T-helper 2 cell treated with Interferon-gamma antibody and Interleukin-4, amounts not matched to agents 5 μg/mL and 100 μg/mL, for 36 hours (primary cell): ENCODE measurements at regions not wholly inside any gene's neighbourhood (a gene's known extent, or its start where the extent isn't known, plus 50 kb on each side); places are given as distances from the start of the nearest gene placed in this dataset.

ENCODE experiments used
- DNase-seq: peaks from one replicate; pipeline ENCODE4 v3.0.0; 2021; ENCODE audit warnings: low spot score
- H3K27ac Mint-ChIP-seq: one replicate; pipeline ENCODE4 v1.8.0; 2021; ENCODE audit warnings: mild to moderate bottlenecking, mixed read lengths
- H3K27me3 Mint-ChIP-seq: one replicate; pipeline ENCODE4 v1.8.0; 2021; ENCODE audit warnings: low read depth, mixed read lengths
- H3K36me3 Mint-ChIP-seq: one replicate; pipeline ENCODE4 v1.8.0; 2021; ENCODE audit warnings: low read depth, mixed read lengths
- H3K4me1 Mint-ChIP-seq: one replicate; pipeline ENCODE4 v1.8.0; 2021; ENCODE audit warnings: low read depth, mixed read lengths
- H3K4me3 Mint-ChIP-seq: one replicate; pipeline ENCODE4 v1.8.0; 2022; ENCODE audit warnings: mild to moderate bottlenecking, moderate library complexity, mixed read lengths
- H3K9me3 Mint-ChIP-seq: one replicate; pipeline ENCODE4 v1.8.0; 2021; ENCODE audit warnings: mixed read lengths

DNA sequence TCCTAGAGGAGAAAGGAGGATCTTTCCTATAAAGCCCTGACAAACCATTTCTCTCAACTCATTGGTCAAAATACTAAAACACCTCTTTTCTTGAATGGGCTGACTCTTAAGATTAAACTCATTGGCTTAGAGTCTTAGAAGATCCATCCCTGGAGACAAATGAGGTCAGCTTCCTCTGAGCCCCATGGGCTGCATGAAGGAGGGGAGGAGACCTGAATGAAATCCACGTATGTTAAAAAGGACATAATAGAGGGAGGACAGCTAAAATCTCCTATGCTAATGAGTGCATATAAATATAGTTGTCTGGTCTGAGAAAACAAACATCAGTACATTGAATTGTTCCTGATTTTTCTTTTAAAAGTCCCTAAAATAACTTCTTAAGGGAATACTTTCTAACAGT is 255.0 kb downstream of the TBL1XR1 start:
- no peaks in the 10 kb centered on the region for H3K9me3 Mint-ChIP-seq
- peaks cover 6% of the 10 kb centered on the region for H3K27me3 Mint-ChIP-seq
- no peak for DNase-seq
- no peaks in the 10 kb centered on the region for H3K36me3 Mint-ChIP-seq
- H3K4me1 Mint-ChIP-seq: no peaks in the 10 kb centered on the region
- no peak overlapping the region for H3K27ac Mint-ChIP-seq
- no peak overlapping the region for H3K4me3 Mint-ChIP-seq

DNA sequence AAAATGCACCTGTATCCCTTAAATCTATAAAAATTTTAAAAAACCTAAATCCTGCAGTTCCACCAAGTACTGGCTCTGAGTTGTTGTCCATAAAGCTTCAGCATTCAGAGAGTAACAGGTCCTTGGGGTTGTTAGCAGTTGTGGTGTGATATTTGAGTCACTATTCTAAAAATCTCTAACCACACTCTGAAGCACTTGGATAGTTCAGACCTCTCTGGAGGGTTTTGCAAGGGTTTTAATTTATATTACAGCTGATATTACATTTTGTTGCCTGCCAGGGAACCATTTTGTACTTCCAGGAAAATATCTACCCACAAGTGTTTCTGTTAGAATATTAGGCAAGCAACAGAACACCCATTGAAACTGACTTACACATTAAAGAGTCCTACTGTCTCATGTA is 255.6 kb downstream of the TBL1XR1 start:
- H3K36me3 Mint-ChIP-seq: no peaks in the 10 kb centered on the region
- no peaks in the 10 kb centered on the region for H3K4me1 Mint-ChIP-seq
- H3K27ac Mint-ChIP-seq: no peak overlapping the region
- H3K4me3 Mint-ChIP-seq: no peak overlapping the region
- H3K27me3 Mint-ChIP-seq: peaks cover 6% of the 10 kb centered on the region
- no peaks in the 10 kb centered on the region for H3K9me3 Mint-ChIP-seq
- DNase-seq: no peak

DNA sequence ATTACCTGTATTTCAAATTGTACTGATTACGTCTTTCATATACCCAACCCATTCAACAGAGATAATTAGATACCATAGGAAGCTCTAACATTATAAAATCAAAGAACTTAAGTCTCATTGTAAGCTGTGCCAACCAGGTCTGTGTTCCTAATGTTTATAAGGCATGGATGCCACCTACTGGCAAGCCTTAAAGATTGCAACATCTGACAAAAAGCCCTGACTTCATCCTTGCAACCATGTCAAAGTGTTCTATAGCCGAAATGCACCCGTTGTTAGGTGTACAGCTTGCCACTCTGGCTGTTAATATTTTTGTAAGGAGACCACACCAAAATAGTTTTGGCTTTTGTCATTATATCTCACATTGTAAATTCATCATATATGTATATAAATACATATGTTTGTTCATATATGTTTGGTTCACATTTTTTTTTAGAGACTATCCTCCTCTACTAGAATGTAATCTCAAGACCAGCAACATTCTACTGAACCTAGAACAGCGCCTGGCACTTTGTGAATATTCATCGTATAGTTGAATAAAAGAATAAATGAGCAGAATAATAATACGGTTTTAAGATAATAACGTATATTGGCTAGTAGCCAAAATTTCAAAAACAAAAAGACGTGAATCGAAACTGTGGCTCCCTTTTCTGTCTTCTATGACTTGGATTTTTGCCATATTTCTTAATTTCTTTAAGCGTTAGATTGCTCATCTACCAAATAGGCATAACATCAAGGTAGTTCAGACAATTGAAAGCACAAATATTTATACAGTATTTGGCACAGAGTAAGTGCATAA is 258.1 kb downstream of the TBL1XR1 start:
- no peaks in the 10 kb centered on the region for H3K36me3 Mint-ChIP-seq

DNA sequence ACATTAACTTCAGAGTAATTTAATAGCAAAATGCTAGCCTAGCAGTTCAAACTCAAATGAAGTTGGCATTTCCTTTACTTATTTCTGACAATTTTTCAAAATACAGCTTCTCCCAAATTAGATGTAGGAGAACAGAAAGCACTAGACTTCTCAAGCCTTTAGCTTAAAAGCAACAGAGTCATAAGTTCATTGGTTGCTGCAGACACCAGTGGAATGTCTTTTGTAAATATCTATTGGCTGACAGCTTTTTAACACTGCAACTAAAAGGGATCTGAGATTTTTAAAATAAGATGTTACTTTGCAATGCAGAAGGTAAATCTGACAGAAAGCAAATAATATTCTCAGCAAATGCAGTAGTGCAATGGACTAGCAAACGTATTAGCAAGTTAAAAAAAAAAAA is 259.3 kb downstream of the TBL1XR1 start:
- no peaks in the 10 kb centered on the region for H3K36me3 Mint-ChIP-seq
- DNase-seq: no peak
- H3K9me3 Mint-ChIP-seq: no peaks in the 10 kb centered on the region
- no peak overlapping the region for H3K4me3 Mint-ChIP-seq
- H3K27ac Mint-ChIP-seq: no peak overlapping the region
- H3K27me3 Mint-ChIP-seq: peaks cover 8% of the 10 kb centered on the region
- H3K4me1 Mint-ChIP-seq: no peaks in the 10 kb centered on the region

More for the DNA sequence above, 258.1 kb downstream of the TBL1XR1 start:
- DNase-seq: peak; percentile 5
- Mint-ChIP-seq H3K4me1 (no peaks in the 10 kb centered on the region), H3K27me3 (peaks cover 8% of the 10 kb centered on the region), H3K9me3 (no peaks in the 10 kb centered on the region), H3K27ac (no peak overlapping the region), H3K4me3 (no peak overlapping the region)

DNA sequence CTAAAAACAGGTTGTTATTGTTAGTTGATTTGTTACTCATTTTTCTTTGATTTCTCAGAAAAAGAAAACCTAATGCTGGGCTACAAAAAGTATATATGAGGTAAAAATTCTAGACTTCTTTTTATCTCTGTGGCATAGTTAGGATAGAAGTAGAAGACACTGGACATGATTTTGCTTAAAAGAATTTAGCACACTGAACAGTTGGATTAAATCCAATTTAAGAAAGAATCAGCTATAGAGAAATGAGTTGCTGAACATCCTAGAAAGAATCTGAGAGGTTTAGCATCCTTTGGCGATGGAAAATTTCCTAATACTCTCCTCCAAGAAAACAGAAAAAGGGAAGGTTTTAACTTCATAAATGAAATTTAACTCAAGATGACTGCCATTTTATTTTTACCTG is 259.7 kb downstream of the TBL1XR1 start:
- peaks cover 9% of the 10 kb centered on the region for H3K27me3 Mint-ChIP-seq
- H3K27ac Mint-ChIP-seq: no peak overlapping the region
- no peak for DNase-seq
- H3K36me3 Mint-ChIP-seq: no peaks in the 10 kb centered on the region
- H3K9me3 Mint-ChIP-seq: no peaks in the 10 kb centered on the region
- H3K4me3 Mint-ChIP-seq: no peak overlapping the region
- H3K4me1 Mint-ChIP-seq: no peaks in the 10 kb centered on the region

DNA sequence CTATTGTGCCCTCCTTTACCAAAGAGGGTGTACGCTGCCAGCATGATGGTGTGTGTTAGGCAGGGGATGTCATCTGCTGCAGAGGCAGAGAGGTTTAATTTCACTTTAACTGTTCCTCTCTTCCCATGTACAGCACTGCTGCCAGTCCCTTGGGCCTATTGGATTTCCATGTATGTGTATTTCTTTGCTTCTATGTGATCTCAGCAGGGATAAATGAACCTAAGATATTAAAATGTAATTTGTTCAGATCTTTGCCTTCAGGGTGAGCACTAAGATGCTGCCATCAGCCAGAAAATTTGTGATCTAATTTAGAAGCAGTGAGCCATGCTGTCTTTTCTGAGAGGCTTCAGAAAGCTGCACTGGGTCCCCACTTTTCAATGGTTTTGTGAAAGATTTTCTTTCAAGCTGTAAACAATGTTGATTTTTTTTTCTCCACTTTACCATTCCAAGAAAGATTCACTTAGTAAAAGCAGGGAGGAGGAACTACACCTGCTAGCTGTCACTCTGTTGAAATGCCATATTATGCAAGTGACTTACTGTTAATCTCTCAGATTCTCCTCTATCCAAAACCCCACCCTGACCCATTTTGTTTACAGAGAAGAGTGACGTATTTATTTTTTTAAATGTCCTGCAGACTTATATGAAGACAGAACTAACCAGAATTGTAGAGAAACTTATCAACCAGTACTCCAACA is 261.9 kb downstream of the TBL1XR1 start:
- Mint-ChIP-seq H3K27me3 (peaks cover 10% of the 10 kb centered on the region), H3K27ac (no peak overlapping the region), H3K4me1 (no peaks in the 10 kb centered on the region), H3K4me3 (no peak overlapping the region), H3K36me3 (no peaks in the 10 kb centered on the region), H3K9me3 (no peaks in the 10 kb centered on the region)
- no peak for DNase-seq

DNA sequence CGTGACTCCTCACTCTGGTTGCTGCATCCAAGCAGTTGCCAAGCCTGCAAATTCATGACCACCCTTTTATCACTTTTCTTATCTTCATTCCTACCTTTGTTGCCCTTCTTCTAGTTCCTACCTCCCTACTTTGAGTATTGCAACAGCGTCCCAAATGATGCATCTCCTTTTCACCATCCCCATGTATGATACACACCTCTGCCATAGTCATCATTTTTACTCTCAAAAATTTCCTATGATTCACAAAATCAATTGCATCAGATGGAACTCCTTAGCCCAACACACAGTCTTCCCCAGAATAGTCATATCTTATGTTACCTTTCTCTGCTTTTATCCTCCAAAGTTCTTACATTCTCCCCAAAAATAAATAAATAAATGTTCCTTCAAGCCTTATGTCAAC is 262.6 kb downstream of the TBL1XR1 start:
- DNase-seq: no peak
- Mint-ChIP-seq H3K27me3 (peaks cover 10% of the 10 kb centered on the region), H3K4me3 (no peak overlapping the region), H3K27ac (no peak overlapping the region), H3K4me1 (no peaks in the 10 kb centered on the region), H3K36me3 (no peaks in the 10 kb centered on the region), H3K9me3 (no peaks in the 10 kb centered on the region)

DNA sequence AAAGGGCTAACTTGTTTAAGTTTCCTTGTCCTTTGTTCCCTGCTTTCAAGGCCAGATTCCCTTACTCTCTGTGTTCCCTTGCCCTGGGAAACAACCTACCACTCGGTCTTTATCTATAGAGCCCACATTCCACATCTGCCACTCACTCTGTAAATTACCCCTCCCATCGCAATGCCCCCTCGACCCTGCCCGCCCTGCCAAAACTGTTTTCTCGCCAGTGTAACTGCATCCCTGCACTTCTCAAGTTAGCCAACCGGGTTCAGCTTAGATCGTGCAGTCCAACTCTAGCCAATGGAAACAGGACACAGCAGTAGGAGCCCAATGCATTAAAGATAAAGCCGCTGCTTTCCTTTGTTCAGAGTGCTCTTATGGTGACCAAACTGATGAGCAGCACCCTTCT is 263.6 kb downstream of the TBL1XR1 start:
- no peak for DNase-seq
- Mint-ChIP-seq H3K27ac (no peak overlapping the region), H3K4me3 (no peak overlapping the region), H3K4me1 (no peaks in the 10 kb centered on the region), H3K9me3 (no peaks in the 10 kb centered on the region), H3K36me3 (no peaks in the 10 kb centered on the region), H3K27me3 (peaks cover 16% of the 10 kb centered on the region)

DNA sequence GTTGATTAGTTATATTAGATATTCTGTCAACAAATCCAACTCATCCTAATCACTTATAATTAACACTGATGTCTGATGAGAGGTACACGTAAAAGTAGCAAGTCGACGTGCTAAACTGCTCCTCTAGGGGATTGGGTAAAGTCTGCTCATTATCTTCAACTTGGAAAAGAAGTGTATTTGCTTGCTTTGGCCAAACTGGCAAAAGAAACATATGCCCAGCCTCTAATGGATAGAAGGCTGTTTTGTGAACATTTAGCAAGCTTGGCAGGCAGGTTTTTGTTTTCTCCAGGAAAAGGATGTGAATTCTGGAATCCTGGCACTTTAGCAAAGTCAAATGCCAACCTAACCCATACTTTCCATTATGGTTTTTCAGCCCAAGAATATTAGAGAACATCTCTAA is 264.8 kb downstream of the TBL1XR1 start:
- Mint-ChIP-seq H3K4me1 (no peaks in the 10 kb centered on the region), H3K27me3 (peaks cover 17% of the 10 kb centered on the region), H3K27ac (no peak overlapping the region), H3K9me3 (no peaks in the 10 kb centered on the region), H3K36me3 (no peaks in the 10 kb centered on the region), H3K4me3 (no peak overlapping the region)
- DNase-seq: no peak

DNA sequence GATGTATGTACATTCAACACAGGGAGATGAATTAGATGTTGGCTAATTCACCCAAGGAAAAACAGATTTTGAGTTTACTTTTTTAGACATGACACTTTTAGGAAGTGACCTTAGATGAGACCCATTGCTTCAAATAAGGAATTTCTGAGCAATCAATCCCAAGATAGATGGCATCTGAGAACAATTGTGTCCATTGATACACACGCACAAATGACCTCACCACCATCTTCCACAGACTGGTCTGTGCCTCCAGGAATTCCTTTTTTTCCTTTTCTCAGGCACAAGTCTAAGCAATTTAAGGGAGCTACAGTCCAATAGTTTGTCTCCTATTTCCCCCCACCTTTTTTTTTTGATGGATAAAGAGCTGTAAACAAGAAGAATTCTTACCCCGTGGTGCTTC is 265.3 kb downstream of the TBL1XR1 start:
- Mint-ChIP-seq H3K4me1 (no peaks in the 10 kb centered on the region), H3K36me3 (no peaks in the 10 kb centered on the region), H3K27ac (no peak overlapping the region), H3K4me3 (no peak overlapping the region), H3K9me3 (no peaks in the 10 kb centered on the region), H3K27me3 (peaks cover 17% of the 10 kb centered on the region)
- no peak for DNase-seq

DNA sequence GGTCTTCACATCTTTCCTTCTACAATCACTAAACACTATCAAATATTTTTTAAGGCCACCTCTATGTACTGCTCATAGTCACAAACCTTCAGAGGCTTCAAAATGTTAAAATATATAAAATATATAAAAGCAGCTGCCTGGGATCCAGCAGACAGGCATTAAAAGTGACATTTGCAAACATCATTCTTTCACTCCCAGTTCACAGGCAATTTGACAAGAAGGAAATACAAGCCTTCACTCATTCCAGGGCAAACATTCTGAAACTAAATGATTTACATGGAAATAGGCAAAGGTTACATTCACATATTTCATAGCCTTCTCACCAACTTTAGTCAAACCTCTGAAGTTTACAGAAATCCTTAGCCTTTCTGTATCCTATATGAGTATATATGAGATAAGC is 266.3 kb downstream of the TBL1XR1 start:
- peaks cover 17% of the 10 kb centered on the region for H3K27me3 Mint-ChIP-seq
- no peaks in the 10 kb centered on the region for H3K4me1 Mint-ChIP-seq
- H3K36me3 Mint-ChIP-seq: no peaks in the 10 kb centered on the region
- no peak overlapping the region for H3K27ac Mint-ChIP-seq
- H3K9me3 Mint-ChIP-seq: no peaks in the 10 kb centered on the region
- H3K4me3 Mint-ChIP-seq: no peak overlapping the region
- DNase-seq: no peak

DNA sequence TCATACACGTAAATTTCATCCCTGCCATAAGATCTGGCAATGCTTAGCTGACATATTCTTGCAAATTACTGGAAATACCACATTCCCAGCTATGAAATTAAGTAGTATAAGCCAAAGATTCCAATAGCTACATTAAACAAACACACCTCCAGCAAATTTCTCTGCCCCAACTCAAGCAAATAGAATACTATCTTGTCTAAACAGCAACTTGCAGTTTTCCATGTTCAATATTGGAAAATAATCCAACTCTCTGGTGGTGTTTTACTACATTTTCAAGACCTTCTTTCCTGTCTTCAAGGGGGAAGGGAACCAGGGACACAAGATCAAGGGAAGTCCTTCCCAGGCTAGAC is 268.7 kb downstream of the TBL1XR1 start:
- Mint-ChIP-seq H3K27ac (no peak overlapping the region), H3K4me3 (no peak overlapping the region), H3K9me3 (no peaks in the 10 kb centered on the region), H3K4me1 (no peaks in the 10 kb centered on the region), H3K36me3 (no peaks in the 10 kb centered on the region), H3K27me3 (peaks cover 15% of the 10 kb centered on the region)
- no peak for DNase-seq

DNA sequence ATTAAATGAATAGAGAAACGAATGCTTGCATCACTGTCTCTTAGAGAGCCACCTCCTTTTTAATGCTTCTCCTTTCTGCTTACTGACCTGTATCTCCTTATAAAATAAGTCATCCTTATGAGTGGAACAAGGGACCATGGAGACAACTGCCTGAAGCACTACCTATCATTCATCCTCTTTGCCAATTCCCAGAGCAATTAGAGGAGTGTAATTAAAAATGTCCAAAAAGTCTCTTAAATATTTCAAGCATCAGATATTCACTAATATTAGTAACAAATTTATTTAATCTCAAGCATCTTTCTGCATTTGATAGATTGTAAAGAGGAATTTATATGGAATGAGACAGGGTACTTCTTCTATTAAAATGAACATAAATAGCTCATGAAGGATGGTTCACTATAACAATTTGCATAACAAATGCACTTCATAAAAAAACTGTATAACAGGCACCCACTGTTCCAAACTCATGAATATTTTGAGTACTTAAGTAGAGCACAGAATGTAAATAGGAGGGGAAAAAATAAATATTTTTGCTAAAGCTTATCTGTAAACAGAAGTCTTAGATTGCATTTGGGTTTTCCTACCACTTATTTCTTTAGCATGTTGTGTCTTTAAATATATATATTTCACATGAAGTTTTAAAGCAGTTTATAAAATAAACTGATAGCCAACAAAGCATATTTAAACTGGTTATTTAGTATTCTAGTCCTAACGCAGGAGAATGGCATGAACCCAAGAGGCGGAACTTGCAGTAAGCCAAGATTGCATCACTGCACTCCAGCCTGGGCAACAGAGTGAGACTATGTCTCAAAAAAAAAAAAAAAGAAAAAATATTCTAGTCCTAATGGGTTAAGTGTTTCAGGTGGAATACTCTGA is 269.3 kb downstream of the TBL1XR1 start:
- H3K27me3 Mint-ChIP-seq: peaks cover 12% of the 10 kb centered on the region
- no peak overlapping the region for H3K4me3 Mint-ChIP-seq

DNA sequence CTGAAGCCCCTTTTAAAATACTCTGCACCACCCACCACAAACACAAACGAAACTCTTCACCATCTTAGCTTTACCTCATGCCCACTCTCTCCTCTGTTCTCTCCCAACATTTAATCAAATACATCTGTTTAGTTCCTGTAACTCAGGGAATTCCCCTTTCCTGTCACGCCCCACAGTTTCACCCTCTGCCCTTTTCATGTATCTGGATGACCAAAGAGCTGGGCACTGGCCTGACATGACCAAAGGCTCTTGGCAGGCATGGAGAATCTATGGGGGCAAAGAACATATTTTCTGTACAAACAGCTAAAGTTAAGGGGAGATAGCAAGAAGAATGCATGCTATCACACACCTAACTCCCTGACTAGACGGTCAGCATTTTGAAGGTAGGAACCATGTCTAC is 270.0 kb downstream of the TBL1XR1 start:
- Mint-ChIP-seq H3K4me1 (no peaks in the 10 kb centered on the region), H3K4me3 (no peak overlapping the region), H3K27ac (no peak overlapping the region), H3K36me3 (no peaks in the 10 kb centered on the region), H3K27me3 (peaks cover 10% of the 10 kb centered on the region), H3K9me3 (no peaks in the 10 kb centered on the region)
- DNase-seq: no peak

More for the DNA sequence above, 269.3 kb downstream of the TBL1XR1 start:
- H3K27ac Mint-ChIP-seq: no peak overlapping the region
- DNase-seq: no peak
- no peaks in the 10 kb centered on the region for H3K36me3 Mint-ChIP-seq
- H3K9me3 Mint-ChIP-seq: no peaks in the 10 kb centered on the region
- no peaks in the 10 kb centered on the region for H3K4me1 Mint-ChIP-seq
